B cell (primary cell): ENCODE measurements at regions not wholly inside any gene's neighbourhood (a gene's known extent, or its start where the extent isn't known, plus 50 kb on each side); places are given as distances from the start of the nearest gene placed in this dataset.

Source experiments
- ATAC-seq: fragments of 200-7000 bp; cut with Tn5 transposase; one replicate; pipeline ENCODE4 v1.10.0; 2021; ENCODE audit warnings: low read depth, mild to moderate bottlenecking, moderate number of reproducible peaks, moderate library complexity
- CTCF ChIA-PET: fragments of 350-600 bp; sonication (Branson Sonifier 250); formaldehyde crosslinking; loops from one replicate; lab custom pipeline; 2021; ENCODE audit warnings: antibody characterized with exemption, inconsistent platforms; lab: Charles Lee
- POLR2A ChIA-PET: fragments of 350-600 bp; sonication (Branson Sonifier 250); formaldehyde crosslinking; loops from one replicate; lab custom pipeline; 2021; ENCODE audit warnings: antibody characterized with exemption; lab: Charles Lee
- DNase-seq: peaks from one replicate; pipeline ENCODE4 v3.0.0; 2013
- H2AFZ ChIP-seq: 2 replicates; pipeline ENCODE4 v1.6.1; 2012; ENCODE audit warnings: mild to moderate bottlenecking, low read depth, low read length; ENCODE audit not compliant: insufficient read depth, poor library complexity, severe bottlenecking
- H3K27ac ChIP-seq, 2 donors: 1 replicate in 1 of 2; 2 replicates in 1 of 2; pipeline ENCODE4 v1.5.1; 2012 to 2013; ENCODE audit warnings: low read length in 2 of 2, mild to moderate bottlenecking in 2 of 2, moderate library complexity in 1 of 2
- H3K27me3 ChIP-seq, 4 experiments: fragments of 200-600 bp in 1 of 4; sonication (generic) in 1 of 4; replicated peaks in 1 of 4; 1 replicate in 2 of 4; 2 replicates in 2 of 4; pipeline versions ENCODE4 v1.6.1 to v1.7.0; 2013 to 2016; ENCODE audit warnings: low read length in 3 of 4, mild to moderate bottlenecking in 2 of 4, mixed read lengths in 1 of 4, moderate library complexity in 1 of 4; ENCODE audit not compliant: insufficient read depth in 4 of 4, control insufficient read depth in 3 of 4; ENCODE audit errors: control extremely low read depth in 1 of 4
- H3K36me3 ChIP-seq, 2 experiments: replicated peaks in 1 of 2; 1 replicate in 1 of 2; 2 replicates in 1 of 2; pipeline versions ENCODE4 v1.6.1 to v1.7.1; 2013; ENCODE audit warnings: low read length in 1 of 2; ENCODE audit not compliant: insufficient read depth in 2 of 2, control insufficient read depth in 1 of 2; ENCODE audit errors: control extremely low read depth in 1 of 2, extremely low read depth in 1 of 2
- H3K4me1 ChIP-seq, 2 donors: fragments of 200-600 bp in 1 of 2; sonication (generic) in 1 of 2; 1 replicate in 1 of 2; 2 replicates in 1 of 2; pipeline versions ENCODE4 v1.5.1 to v1.6.1; 2013 to 2017; ENCODE audit warnings: low read length in 2 of 2; ENCODE audit not compliant: control insufficient read depth in 2 of 2, insufficient read depth in 2 of 2
- H3K4me2 ChIP-seq: replicated peaks from 2 replicates; pipeline ENCODE3; 2012; ENCODE audit warnings: mild to moderate bottlenecking, low read depth, low read length; ENCODE audit not compliant: poor library complexity, severe bottlenecking
- H3K4me3 ChIP-seq, 5 experiments: fragments of 200-600 bp in 1 of 5; sonication (generic) in 1 of 5; 1 replicate in 3 of 5; 2 replicates in 2 of 5; pipeline versions ENCODE4 v1.5.1 to v1.7.0; 2011 to 2016; ENCODE audit warnings: low read length in 4 of 5, mild to moderate bottlenecking in 4 of 5, low read depth in 2 of 5, control low read depth in 1 of 5, moderate library complexity in 1 of 5; ENCODE audit not compliant: insufficient read depth in 1 of 5; ENCODE audit errors: control extremely low read depth in 1 of 5, extremely low read depth in 1 of 5
- H3K79me2 ChIP-seq: fragments of 200-600 bp; sonication (generic); one replicate; pipeline ENCODE4 v1.6.0; 2016; ENCODE audit warnings: low read length; ENCODE audit not compliant: control insufficient read depth, insufficient read depth
- H3K9ac ChIP-seq: fragments of 200-600 bp; sonication (generic); 2 replicates; pipeline ENCODE4 v1.6.1; 2017; ENCODE audit warnings: mild to moderate bottlenecking, low read length, moderate library complexity
- H3K9me3 ChIP-seq, 3 donors: one replicate each; pipeline versions ENCODE4 v1.6.1 to v1.7.1; 2013; ENCODE audit warnings: low read length in 2 of 3; ENCODE audit not compliant: control insufficient read depth in 2 of 3, insufficient read depth in 1 of 3; ENCODE audit errors: control extremely low read depth in 1 of 3
- H4K20me1 ChIP-seq: 2 replicates; pipeline ENCODE4 v1.6.0; 2012; ENCODE audit warnings: mild to moderate bottlenecking, low read length; ENCODE audit not compliant: insufficient read depth, control insufficient read depth, poor library complexity, severe bottlenecking
- H3K27ac Mint-ChIP-seq: one replicate; pipeline ENCODE4 v1.8.0; 2021; ENCODE audit warnings: mixed read lengths
- H3K27me3 Mint-ChIP-seq: one replicate; pipeline ENCODE4 v1.8.0; 2021; ENCODE audit warnings: mixed read lengths
- H3K4me1 Mint-ChIP-seq: one replicate; pipeline ENCODE4 v1.8.0; 2021; ENCODE audit warnings: mixed read lengths
- H3K4me3 Mint-ChIP-seq: one replicate; pipeline ENCODE4 v1.8.0; 2021; ENCODE audit warnings: mixed read lengths
- H3K9me3 Mint-ChIP-seq: one replicate; pipeline ENCODE4 v1.8.0; 2022; ENCODE audit warnings: mixed read lengths; ENCODE audit not compliant: insufficient read depth
- CTCF ChIP-seq: fragments of 200-600 bp; IDR thresholded peaks from one replicate; pipeline ENCODE4 v1.8.0; 2022; ENCODE audit warnings: antibody characterized with exemption, mild to moderate bottlenecking
- EZH2 ChIP-seq: IDR thresholded peaks from 2 replicates; pipeline ENCODE4 v1.6.1; 2012; ENCODE audit warnings: borderline replicate concordance, low read depth, mild to moderate bottlenecking, moderate library complexity, low read length; ENCODE audit not compliant: insufficient read depth, poor library complexity, severe bottlenecking
- WGBS: methylation state at CpG from one replicate; pipeline ENCODE4 v1.1.5; 2013; ENCODE audit warnings: missing lambda C conversion rate; ENCODE audit not compliant: insufficient coverage; 5-methylcytosine and 5-hydroxymethylcytosine counted together
- intact Hi-C: fragments of 100-400 bp; cut with micrococcal nuclease; formaldehyde crosslinking; loops from one replicate; pipeline ENCODE4 v1.10.0; 2022

- no peak overlapping the region for H3K27ac ChIP-seq
- H3K4me3 ChIP-seq = no peak overlapping the region
- H3K4me2 ChIP-seq = no peak overlapping the region
- intact Hi-C loops = no loop called here
- no peaks in the 10 kb centered on the region for H4K20me1 ChIP-seq
- no peaks in the 10 kb centered on the region for H3K27me3 ChIP-seq
- DNase-seq (no peak), ATAC-seq (no peak)
- 100% methylated on average over 1 of the region's 4 CpGs for WGBS
- ChIA-PET CTCF (no interaction called here), POLR2A (no interaction called here)
- no peak overlapping the region for H3K4me3 Mint-ChIP-seq
- H2AFZ ChIP-seq = no peak overlapping the region
- no peaks in the 10 kb centered on the region for H3K36me3 ChIP-seq
- no peak overlapping the region for H3K9ac ChIP-seq
- no peaks in the 10 kb centered on the region for H3K79me2 ChIP-seq
- H3K4me1 ChIP-seq = no peaks in the 10 kb centered on the region
- H3K4me1 Mint-ChIP-seq = no peaks in the 10 kb centered on the region
- no peak for TF ChIP-seq EZH2
- no peak for TF ChIP-seq CTCF
- H3K9me3 Mint-ChIP-seq = no peaks in the 10 kb centered on the region
- no peak overlapping the region for H3K27ac Mint-ChIP-seq
- H3K27me3 Mint-ChIP-seq = no peaks in the 10 kb centered on the region
- no peaks in the 10 kb centered on the region for H3K9me3 ChIP-seq
Measured at GRCh38 chr1:87648323-87649119, 319.8 kb downstream of the LMO4 start.

DNA sequence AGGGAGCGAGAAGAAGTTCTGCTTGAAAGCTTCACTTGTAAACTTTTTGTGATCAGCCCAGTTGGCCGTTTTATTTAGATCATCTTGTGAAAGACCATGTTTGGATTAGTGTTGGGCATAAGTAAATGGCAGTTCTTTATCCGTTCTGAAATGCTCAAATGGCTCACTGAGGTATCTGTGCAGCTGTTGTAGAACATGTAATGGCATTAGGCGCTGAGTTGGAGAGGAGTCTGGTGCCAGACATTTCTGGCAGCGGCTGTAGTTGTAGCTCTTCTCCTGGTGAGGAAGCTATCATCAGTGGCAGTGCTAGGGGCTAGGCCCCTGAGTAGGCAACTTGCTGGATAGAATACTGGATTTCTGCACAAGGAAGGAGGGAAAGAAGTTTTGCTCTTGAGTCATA lies 321.6 kb downstream of the LMO4 start:
- Histone ChIP-seq H3K36me3 (no peaks in the 10 kb centered on the region), H4K20me1 (no peaks in the 10 kb centered on the region), H3K4me3 (no peak overlapping the region), H3K27me3 (no peaks in the 10 kb centered on the region), H3K27ac (no peak overlapping the region), H3K79me2 (no peaks in the 10 kb centered on the region), H2AFZ (no peak overlapping the region), H3K4me1 (no peaks in the 10 kb centered on the region), H3K9ac (no peak overlapping the region), H3K4me2 (no peak overlapping the region), H3K9me3 (no peaks in the 10 kb centered on the region)
- Mint-ChIP-seq H3K27ac (no peak overlapping the region), H3K4me3 (no peak overlapping the region), H3K9me3 (no peaks in the 10 kb centered on the region), H3K27me3 (no peaks in the 10 kb centered on the region), H3K4me1 (no peaks in the 10 kb centered on the region)
- intact Hi-C loops = no loop called here
- CTCF ChIA-PET = interaction anchor here (0.6 kb wide), 1 partner anchor 357 kb away, joined by 3 read pairs; no protein-coding TSS in a partner anchor
- WGBS = 92% methylated on average over 5 of the region's 5 CpGs
- no peak for DNase-seq
- POLR2A ChIA-PET = no interaction called here
- ATAC-seq = no peak
- TF ChIP-seq EZH2 (no peak), CTCF (no peak)
